GM12873 (cell line): ENCODE measurements at regions not wholly inside any gene's neighbourhood (a gene's known extent, or its start where the extent isn't known, plus 50 kb on each side); places are given as distances from the start of the nearest gene placed in this dataset.

Source experiments
- CTCF ChIP-seq: IDR thresholded peaks from 2 replicates; pipeline ENCODE4 v1.5.1; 2012; ENCODE audit warnings: low read depth, mild to moderate bottlenecking, moderate library complexity, low read length, control low read depth; ENCODE audit not compliant: insufficient read depth; ENCODE audit errors: missing control alignments

DNA sequence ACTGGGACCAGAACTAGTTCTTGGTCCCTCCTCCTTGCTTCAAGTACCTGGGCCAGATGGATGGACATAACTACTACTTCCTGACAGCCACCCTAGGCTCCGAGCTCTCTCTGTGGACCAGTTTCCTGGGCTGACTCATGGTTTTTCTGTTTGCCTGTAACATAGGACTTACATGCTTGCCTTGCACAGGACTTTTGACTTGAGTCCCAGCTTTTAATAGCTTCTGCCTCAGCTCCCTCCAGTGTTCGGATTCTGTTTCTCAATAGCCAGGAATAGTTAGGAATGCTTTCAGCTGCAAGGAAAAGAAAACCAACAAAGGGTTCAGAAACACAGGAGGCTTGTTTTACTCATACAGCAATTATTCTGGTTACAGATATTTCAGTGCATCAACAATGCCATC lies 405.9 kb downstream of the ZNF536 start:
- no peak for TF ChIP-seq CTCF

GRCh38 chr19:30775956-30776355 lies 403.8 kb downstream of the ZNF536 start:
- TF ChIP-seq CTCF, result no peak

- no peak for TF ChIP-seq CTCF
These were observed 402.1 kb downstream of the ZNF536 start for GRCh38 chr19:30774252-30774766.

DNA sequence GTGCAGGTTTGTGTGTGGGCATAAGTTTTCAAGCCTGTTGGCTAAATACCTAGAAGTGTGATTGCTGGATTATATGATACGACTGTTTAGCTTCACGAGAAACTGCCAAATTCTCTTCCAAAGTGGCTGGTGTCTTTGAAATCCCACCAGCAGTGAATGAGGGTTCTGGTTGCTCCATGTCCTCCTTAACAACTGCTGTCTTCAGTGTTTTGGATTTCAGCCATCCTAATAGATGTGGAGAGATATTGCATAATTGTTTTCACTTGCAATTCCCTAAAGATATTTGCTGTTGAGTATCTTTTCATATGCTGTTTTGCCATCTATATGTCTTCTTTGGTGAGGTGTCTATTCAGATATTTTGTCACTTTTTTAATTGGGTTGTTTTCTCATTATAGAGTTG lies 390.5 kb downstream of the ZNF536 start:
- TF ChIP-seq CTCF, result no peak

DNA sequence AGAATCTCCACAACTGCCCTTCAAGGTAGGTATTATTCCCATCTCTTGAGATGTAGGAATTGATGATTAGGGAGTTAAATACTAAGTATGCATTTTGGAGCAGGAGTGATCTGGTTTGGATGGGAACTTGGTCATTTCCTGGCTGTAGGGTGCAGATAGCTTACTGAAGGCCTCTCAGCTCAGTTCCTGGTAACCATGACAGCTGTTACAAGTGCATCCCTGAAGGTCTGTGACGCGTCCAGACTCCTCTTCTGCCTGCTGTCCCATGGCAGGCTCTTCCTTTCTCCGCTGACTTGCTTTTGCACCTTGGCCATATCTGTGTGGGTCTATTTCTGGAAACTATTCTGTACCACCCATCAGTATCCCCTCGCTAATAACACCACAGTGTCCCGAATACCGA lies 387.8 kb downstream of the ZNF536 start:
- TF ChIP-seq CTCF, result no peak

GRCh38 chr19:30757837-30758617 lies 385.8 kb downstream of the ZNF536 start:
- TF ChIP-seq CTCF, result no peak

DNA sequence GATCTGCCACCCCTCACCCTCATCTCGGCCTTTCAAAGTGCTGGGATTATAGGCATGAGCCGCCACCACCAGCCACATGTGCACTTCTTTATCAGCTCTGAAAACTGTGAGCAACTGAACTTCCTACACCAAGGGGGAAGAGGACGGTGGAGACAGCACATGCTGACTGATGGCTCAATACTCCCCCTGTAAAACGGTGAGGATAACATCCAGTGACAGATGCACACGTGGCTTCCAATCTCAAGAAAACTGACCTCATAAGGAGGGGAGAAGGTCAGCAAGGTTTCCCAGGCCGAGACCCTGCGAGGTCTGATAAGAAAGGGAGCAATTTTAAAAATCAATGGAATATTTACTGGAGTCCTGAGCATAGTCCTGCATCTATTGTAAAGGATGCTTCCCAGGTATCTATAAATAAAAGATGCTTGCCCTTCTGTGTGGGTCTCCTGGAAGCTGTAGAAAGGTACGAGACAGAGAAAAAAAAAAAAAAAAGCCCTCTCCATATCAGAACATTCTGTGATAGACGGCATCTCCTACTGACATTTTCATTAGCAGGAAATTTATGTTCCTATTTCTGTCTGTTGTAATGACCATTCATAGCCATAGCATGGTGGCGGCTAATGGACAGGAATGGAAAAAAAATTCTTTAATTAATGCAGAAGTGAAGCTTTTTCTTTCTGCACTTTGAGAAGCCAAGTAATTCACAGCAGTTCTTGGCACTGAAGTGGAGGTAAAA lies 385.1 kb downstream of the ZNF536 start:
- no peak for TF ChIP-seq CTCF
